Lower leg skin (tissue), 4 donors: ENCODE measurements at regions not wholly inside any gene's neighbourhood (a gene's known extent, or its start where the extent isn't known, plus 50 kb on each side); places are given as distances from the start of the nearest gene placed in this dataset.

Source experiments
- DNase-seq, 2 donors: peaks; one replicate each; pipeline ENCODE4 v3.0.0-alpha.2; 2019; ENCODE audit warnings: low spot score in 2 of 2
- H3K4me3 ChIP-seq: fragments of 200-600 bp; sonication (generic); 2 replicates; pipeline ENCODE4 v1.5.1; 2017; ENCODE audit warnings: mild to moderate bottlenecking, low read depth; ENCODE audit not compliant: poor library complexity, severe bottlenecking
- POLR2A ChIP-seq, 2 donors: fragments of 450-650 bp; IDR thresholded peaks; one replicate each; pipeline ENCODE4 v1.6.1; 2016 to 2017; ENCODE audit warnings: antibody characterized with exemption in 2 of 2, mild to moderate bottlenecking in 1 of 2, moderate library complexity in 1 of 2
- WGBS, 2 donors: methylation state at CpG; one replicate each; pipeline ENCODE4 v1.1.5; 2018; 5-methylcytosine and 5-hydroxymethylcytosine counted together
- intact Hi-C: fragments of 100-400 bp; cut with DNase I; formaldehyde crosslinking; loops from one replicate; pipeline ENCODE4 v1.15.0; 2023; ENCODE audit warnings: low total_unique reads
- TF ChIP-seq, protein P1 (sequence below), 3 donors: fragments of 450-650 bp; IDR thresholded peaks; one replicate each; pipeline ENCODE4 v1.5.1; 2016; ENCODE audit warnings: antibody characterized with exemption in 3 of 3, mild to moderate bottlenecking in 3 of 3, moderate library complexity in 2 of 3

DNA sequence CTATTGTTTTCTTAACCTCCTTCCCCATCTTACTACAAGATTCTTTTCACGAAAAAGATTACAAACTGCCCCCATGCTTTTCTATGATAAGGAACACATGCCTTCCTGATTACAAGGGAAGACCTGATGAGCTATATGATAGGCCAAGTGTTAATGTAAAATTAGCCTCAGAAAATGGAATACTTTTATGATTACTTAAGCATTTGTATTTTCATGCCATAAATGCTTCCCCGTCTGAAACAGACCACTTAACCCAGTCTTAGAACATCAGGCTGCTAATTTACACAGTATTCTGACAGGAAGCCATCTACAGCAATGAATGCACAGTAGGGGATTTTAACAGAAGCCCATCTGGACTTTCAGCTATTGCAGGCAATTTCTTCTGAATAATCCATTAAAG lies 274.9 kb downstream of the HAO1 start:
- no peak for DNase-seq
- intact Hi-C loops, result no loop called here
- H3K4me3 ChIP-seq, result no peak overlapping the region
- 35 to 57% methylated on average over 2 of the region's 2 CpGs for WGBS, 2 donors
- TF ChIP-seq, protein P1, sequence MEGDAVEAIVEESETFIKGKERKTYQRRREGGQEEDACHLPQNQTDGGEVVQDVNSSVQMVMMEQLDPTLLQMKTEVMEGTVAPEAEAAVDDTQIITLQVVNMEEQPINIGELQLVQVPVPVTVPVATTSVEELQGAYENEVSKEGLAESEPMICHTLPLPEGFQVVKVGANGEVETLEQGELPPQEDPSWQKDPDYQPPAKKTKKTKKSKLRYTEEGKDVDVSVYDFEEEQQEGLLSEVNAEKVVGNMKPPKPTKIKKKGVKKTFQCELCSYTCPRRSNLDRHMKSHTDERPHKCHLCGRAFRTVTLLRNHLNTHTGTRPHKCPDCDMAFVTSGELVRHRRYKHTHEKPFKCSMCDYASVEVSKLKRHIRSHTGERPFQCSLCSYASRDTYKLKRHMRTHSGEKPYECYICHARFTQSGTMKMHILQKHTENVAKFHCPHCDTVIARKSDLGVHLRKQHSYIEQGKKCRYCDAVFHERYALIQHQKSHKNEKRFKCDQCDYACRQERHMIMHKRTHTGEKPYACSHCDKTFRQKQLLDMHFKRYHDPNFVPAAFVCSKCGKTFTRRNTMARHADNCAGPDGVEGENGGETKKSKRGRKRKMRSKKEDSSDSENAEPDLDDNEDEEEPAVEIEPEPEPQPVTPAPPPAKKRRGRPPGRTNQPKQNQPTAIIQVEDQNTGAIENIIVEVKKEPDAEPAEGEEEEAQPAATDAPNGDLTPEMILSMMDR (IDR thresholded peaks at IDR 0.05), result no peak
- TF ChIP-seq POLR2A (IDR thresholded peaks at IDR 0.05), result no peak

DNA sequence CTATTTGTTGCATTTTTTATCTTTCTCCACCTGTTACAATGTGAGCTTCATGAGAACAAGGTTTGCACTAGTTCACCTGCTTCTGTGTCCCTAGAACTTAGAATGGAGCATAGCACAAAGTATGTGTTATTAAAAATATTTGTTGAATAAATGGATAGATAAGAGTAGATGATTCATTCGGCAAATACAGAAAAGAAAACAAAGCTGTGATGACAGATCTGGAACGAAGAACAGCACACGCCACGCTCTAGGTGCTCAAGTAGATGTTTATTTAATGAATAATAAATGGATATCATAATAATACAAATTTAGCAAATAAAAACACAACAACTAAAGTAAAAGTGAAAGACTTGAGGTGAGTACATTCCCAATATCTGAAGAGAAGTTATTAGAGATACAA lies 273.1 kb downstream of the HAO1 start:
- no peak overlapping the region for H3K4me3 ChIP-seq
- TF ChIP-seq, protein P1 (IDR thresholded peaks at IDR 0.05), result no peak
- no peak for TF ChIP-seq POLR2A (IDR thresholded peaks at IDR 0.05)
- intact Hi-C loops, result no loop called here
- no peak for DNase-seq
- 72 to 91% methylated on average over 4 of the region's 4 CpGs for WGBS, 2 donors

DNA sequence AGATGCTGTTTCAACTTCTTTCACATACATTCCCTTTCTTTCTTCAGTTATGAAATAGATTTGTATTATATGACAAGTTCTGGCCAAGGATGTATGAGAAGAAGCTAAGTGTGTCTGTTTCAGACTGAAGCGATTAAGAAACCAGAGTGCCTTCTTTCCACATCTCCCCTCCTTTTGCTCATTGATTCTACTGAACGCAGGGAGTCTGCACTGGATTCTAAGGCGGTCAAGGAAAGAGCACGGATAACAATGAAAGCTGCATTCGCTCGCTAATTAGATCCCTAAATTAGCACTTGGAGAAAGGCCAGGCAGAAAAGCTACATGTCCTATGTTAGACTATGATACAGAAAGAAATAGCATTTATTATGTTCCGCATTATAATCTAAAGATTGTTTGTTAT lies 267.7 kb downstream of the HAO1 start:
- intact Hi-C loops, result no loop called here
- 81 to 84% methylated on average over 7 of the region's 7 CpGs for WGBS, 2 donors
- TF ChIP-seq, protein P1 (IDR thresholded peaks at IDR 0.05), result no peak
- no peak for TF ChIP-seq POLR2A (IDR thresholded peaks at IDR 0.05)
- H3K4me3 ChIP-seq, result no peak overlapping the region
- DNase-seq, result no peak

DNA sequence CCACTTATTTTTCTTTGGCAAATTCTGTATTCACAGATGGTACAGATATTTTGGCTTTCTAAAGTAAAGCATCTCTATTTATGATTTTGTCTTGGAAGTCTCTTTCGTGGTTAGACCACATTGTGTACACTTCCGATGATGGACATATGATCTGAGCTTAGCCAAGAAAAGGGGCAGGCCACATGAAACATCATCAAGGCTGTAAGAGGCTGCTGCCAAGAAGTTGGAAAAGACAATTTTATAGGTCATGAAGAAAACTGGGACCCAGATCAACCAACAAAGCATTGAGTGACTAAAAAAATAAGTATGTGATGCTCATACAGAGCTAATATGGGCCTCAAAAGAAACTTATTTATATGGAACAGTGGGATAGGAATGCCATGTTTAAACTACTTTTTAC lies 266.4 kb downstream of the HAO1 start:
- no peak overlapping the region for H3K4me3 ChIP-seq
- intact Hi-C loops, result no loop called here
- no peak for DNase-seq
- TF ChIP-seq, protein P1 (IDR thresholded peaks at IDR 0.05), result no peak
- no peak for TF ChIP-seq POLR2A (IDR thresholded peaks at IDR 0.05)
- 63 to 71% methylated on average over 2 of the region's 2 CpGs for WGBS, 2 donors

DNA sequence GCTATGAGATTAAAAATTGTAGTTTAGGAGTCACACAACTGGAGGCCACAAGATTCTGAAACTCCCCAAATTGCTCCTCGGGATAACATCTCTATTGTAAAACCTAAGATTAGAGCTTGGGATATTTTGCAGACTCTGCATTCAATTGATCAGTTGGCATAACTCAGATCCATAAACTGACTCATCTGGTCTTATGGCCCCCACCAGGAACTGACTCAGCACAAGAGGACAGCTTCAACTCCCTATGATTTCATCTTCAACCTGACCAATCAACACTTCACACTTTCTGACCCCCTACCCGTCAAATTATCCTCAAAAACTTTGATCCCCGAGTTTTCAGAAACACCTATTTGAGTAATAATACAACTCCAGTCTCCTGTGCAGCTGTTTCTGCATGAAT lies 257.3 kb downstream of the HAO1 start:
- 85 to 92% methylated on average over 3 of the region's 3 CpGs for WGBS, 2 donors
- DNase-seq, result no peak
- H3K4me3 ChIP-seq, result no peak overlapping the region
- TF ChIP-seq, protein P1 (IDR thresholded peaks at IDR 0.05), result no peak
- no peak for TF ChIP-seq POLR2A (IDR thresholded peaks at IDR 0.05)
- intact Hi-C loops, result no loop called here

DNA sequence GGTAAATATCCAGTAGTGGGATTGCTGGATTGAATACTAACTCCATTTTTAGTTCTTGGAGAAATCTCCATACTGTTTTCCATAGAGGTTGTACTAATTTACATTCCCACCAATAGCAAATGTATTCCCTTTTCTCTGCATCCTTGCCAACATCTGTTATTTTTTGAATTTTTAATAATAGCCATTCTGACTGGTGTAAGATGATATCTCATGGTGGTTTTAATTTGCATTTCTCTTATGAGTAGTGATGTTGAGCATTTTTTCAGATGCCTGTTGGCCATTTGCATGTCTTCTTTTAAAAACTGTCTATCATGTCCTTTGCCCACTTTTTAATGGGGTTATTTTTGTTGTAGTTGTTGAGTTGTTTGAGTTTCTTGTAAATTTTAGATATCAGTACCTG lies 253.2 kb downstream of the HAO1 start:
- intact Hi-C loops, result no loop called here
- no peak overlapping the region for H3K4me3 ChIP-seq
- no peak for TF ChIP-seq POLR2A (IDR thresholded peaks at IDR 0.05)
- TF ChIP-seq, protein P1 (IDR thresholded peaks at IDR 0.05), result no peak
- DNase-seq, result no peak
